Panc1 (cell line): ENCODE measurements at regions not wholly inside any gene's neighbourhood (a gene's known extent, or its start where the extent isn't known, plus 50 kb on each side); places are given as distances from the start of the nearest gene placed in this dataset.

ENCODE experiments used
- ATAC-seq: fragments of 200-7000 bp; cut with Tn5 transposase; 2 replicates; pipeline ENCODE4 v1.9.1; 2020; ENCODE audit warnings: mild to moderate bottlenecking, moderate library complexity
- BruUV-seq: library from RNA; stranded (reverse); fragments of 400-500 nt; replicated peaks from 2 replicates; lab custom pipeline; 2021; lab: Mats Ljungman, UMichigan
- CTCF ChIA-PET: fragments of 300-600 bp; sonication (Branson Sonifier 250); formaldehyde crosslinking; loops from one replicate; lab custom pipeline; 2022; ENCODE audit warnings: antibody characterized with exemption; lab: Charles Lee
- POLR2A ChIA-PET: fragments of 300-600 bp; sonication (Branson Sonifier 250); formaldehyde crosslinking; loops from one replicate; lab custom pipeline; 2022; ENCODE audit warnings: antibody characterized with exemption; lab: Charles Lee
- DNase-seq: peaks from one replicate; pipeline ENCODE4 v3.0.0-alpha.2; 2010; ENCODE audit warnings: low read depth, low spot score
- H3K27ac ChIP-seq: 2 replicates; pipeline ENCODE4 v1.5.1; 2011; ENCODE audit warnings: mild to moderate bottlenecking, low read length, inconsistent platforms
- H3K27me3 ChIP-seq: fragments of 200-500 bp; sonication (Bioruptor generic); 2 replicates; pipeline ENCODE4 v1.6.0; 2014; ENCODE audit warnings: low read length, inconsistent platforms; ENCODE audit not compliant: control insufficient read depth, insufficient read depth
- H3K36me3 ChIP-seq: fragments of 200-500 bp; sonication (Bioruptor generic); 2 replicates; pipeline ENCODE4 v1.5.1; 2014; ENCODE audit warnings: inconsistent platforms, mild to moderate bottlenecking, low read length, moderate library complexity; ENCODE audit not compliant: control insufficient read depth, insufficient read depth
- H3K4me1 ChIP-seq: 2 replicates; pipeline ENCODE4 v1.5.1; 2011; ENCODE audit warnings: inconsistent platforms, mild to moderate bottlenecking, low read length, moderate library complexity; ENCODE audit not compliant: control insufficient read depth, insufficient read depth
- H3K4me3 ChIP-seq, 2 experiments: 2 replicates each; pipeline ENCODE4 v1.5.1; 2011 to 2012; ENCODE audit warnings: low read depth in 2 of 2, low read length in 2 of 2, mild to moderate bottlenecking in 2 of 2, inconsistent platforms in 1 of 2, moderate library complexity in 1 of 2
- H3K9me3 ChIP-seq: fragments of 200-500 bp; sonication (Bioruptor generic); 2 replicates; pipeline ENCODE4 v1.5.1; 2014; ENCODE audit warnings: low read depth, mild to moderate bottlenecking, inconsistent platforms, low read length, moderate library complexity; ENCODE audit not compliant: control insufficient read depth, insufficient read depth
- CTCF ChIP-seq: fragments of 450-650 bp; IDR thresholded peaks from 2 replicates; pipeline ENCODE4 v1.5.1; 2017; ENCODE audit warnings: mild to moderate bottlenecking
- POLR2AphosphoS5 ChIP-seq: IDR thresholded peaks from 2 replicates; pipeline ENCODE4 v1.6.1; 2012; ENCODE audit warnings: mild to moderate bottlenecking, low read depth, low read length, moderate library complexity
- REST ChIP-seq, 2 experiments: IDR thresholded peaks; 2 replicates each; pipeline ENCODE4 v1.6.1; 2011 to 2012; ENCODE audit warnings: low read depth in 2 of 2, control low read depth in 1 of 2, low read length in 1 of 2, mild to moderate bottlenecking in 1 of 2, moderate library complexity in 1 of 2; ENCODE audit not compliant: insufficient read depth in 1 of 2
- SIN3A ChIP-seq: IDR thresholded peaks from 2 replicates; pipeline ENCODE4 v1.6.1; 2012; ENCODE audit warnings: low read depth, mild to moderate bottlenecking, low read length, moderate library complexity, borderline replicate concordance; ENCODE audit not compliant: insufficient read depth
- TCF7L2 ChIP-seq: IDR thresholded peaks from 2 replicates; pipeline ENCODE4 v1.6.1; 2011; ENCODE audit warnings: mild to moderate bottlenecking, low read depth, low read length, inconsistent platforms
- in situ Hi-C: cut with HindIII; loops from 2 replicates; pipeline ENCODE4 v1.10.0; 2016; ENCODE audit warnings: low sequenced_read_pairs, low pct_unique_long_range_greater_than_20kb
- intact Hi-C: fragments of 100-400 bp; cut with micrococcal nuclease; formaldehyde crosslinking; loops from one replicate; pipeline ENCODE4 v1.10.0; 2022; ENCODE audit not compliant: unreplicated experiment

GRCh38 chr19:29090783-29091526 lies 122.0 kb downstream of the UQCRFS1 start:
- DNase-seq, result no peak
- ChIA-PET CTCF (no interaction called here), POLR2A (interaction anchor here (0.6 kb wide), 1 partner anchor 103 kb away, joined by 3 read pairs; no protein-coding TSS in a partner anchor)
- ATAC-seq, result no peak
- Histone ChIP-seq H3K9me3 (no peaks in the 10 kb centered on the region), H3K4me3 (no peak overlapping the region), H3K27ac (no peak overlapping the region), H3K36me3 (no peaks in the 10 kb centered on the region), H3K4me1 (no peaks in the 10 kb centered on the region), H3K27me3 (no peaks in the 10 kb centered on the region)
- in situ Hi-C loops (no loop called here), intact Hi-C loops (no loop called here)
- BruUV-seq, result no TSS peak
- no peak for TF ChIP-seq REST (IDR thresholded peaks at IDR 0.05; ENCODE audit: insufficient read depth in 1 of 2, low read depth in 2 of 2, low read length in 1 of 2)
- no peak for TF ChIP-seq CTCF
- TF ChIP-seq POLR2AphosphoS5, result no peak
- TF ChIP-seq SIN3A, result no peak
- no peak for TF ChIP-seq TCF7L2

- POLR2A ChIA-PET, result no interaction called here
- DNase-seq (no peak), ATAC-seq (no peak)
- H3K9me3 ChIP-seq, result no peaks in the 10 kb centered on the region
- no peak overlapping the region for H3K4me3 ChIP-seq
- H3K27ac ChIP-seq, result no peak overlapping the region
- TF ChIP-seq SIN3A (no peak), POLR2AphosphoS5 (no peak), REST (IDR thresholded peaks at IDR 0.05; ENCODE audit: insufficient read depth in 1 of 2, low read depth in 2 of 2, low read length in 1 of 2) (no peak), CTCF (no peak), TCF7L2 (no peak)
- no TSS peak for BruUV-seq
- H3K27me3 ChIP-seq, result no peaks in the 10 kb centered on the region
- in situ Hi-C loops, result no loop called here
- no peaks in the 10 kb centered on the region for H3K36me3 ChIP-seq
- CTCF ChIA-PET, result no interaction called here
- no peaks in the 10 kb centered on the region for H3K4me1 ChIP-seq
- intact Hi-C loops, result loop anchor here (10.0 kb wide), 1 partner anchor 175 kb away; no protein-coding TSS in a partner anchor
These were observed 123.6 kb downstream of the UQCRFS1 start for GRCh38 chr19:29089315-29089870.
